Small intestine (tissue), 7 donors: ENCODE measurements at regions not wholly inside any gene's neighbourhood (a gene's known extent, or its start where the extent isn't known, plus 50 kb on each side); places are given as distances from the start of the nearest gene placed in this dataset.

Experiments
- DNase-seq, 2 donors: peaks; one replicate each; pipeline versions ENCODE4 v3.0.0 to v3.0.0-alpha.2; 2013
- FAIRE-seq: peaks from 2 replicates; lab custom pipeline; 2012; peaks lifted over from hg19 to GRCh38; lab: Jason Lieb, UNC
- H3K27ac ChIP-seq, 3 donors: one replicate each; pipeline ENCODE4 v1.5.1; 2013; ENCODE audit warnings: low read length in 2 of 3, mild to moderate bottlenecking in 2 of 3, control low read depth in 1 of 3, inconsistent platforms in 1 of 3, low read depth in 1 of 3, moderate library complexity in 1 of 3
- H3K27me3 ChIP-seq, 3 donors: one replicate each; pipeline ENCODE4 v1.6.1; 2013; ENCODE audit warnings: low read length in 3 of 3, inconsistent platforms in 1 of 3; ENCODE audit not compliant: control insufficient read depth in 3 of 3, insufficient read depth in 3 of 3
- H3K36me3 ChIP-seq, 3 donors: one replicate each; pipeline ENCODE4 v1.6.1; 2013; ENCODE audit warnings: low read length in 3 of 3, inconsistent platforms in 1 of 3, low read depth in 1 of 3, mild to moderate bottlenecking in 1 of 3, moderate library complexity in 1 of 3; ENCODE audit not compliant: control insufficient read depth in 3 of 3, insufficient read depth in 2 of 3
- H3K4me1 ChIP-seq, 3 donors: one replicate each; pipeline ENCODE4 v1.6.1; 2013; ENCODE audit warnings: low read length in 2 of 3, inconsistent platforms in 1 of 3, low read depth in 1 of 3, mild to moderate bottlenecking in 1 of 3, moderate library complexity in 1 of 3; ENCODE audit not compliant: control insufficient read depth in 3 of 3, insufficient read depth in 2 of 3
- H3K4me3 ChIP-seq, 3 donors: one replicate each; pipeline ENCODE4 v1.5.1; 2013; ENCODE audit warnings: low read length in 3 of 3, control low read depth in 1 of 3, inconsistent platforms in 1 of 3, low read depth in 1 of 3, mild to moderate bottlenecking in 1 of 3, moderate library complexity in 1 of 3
- H3K9me3 ChIP-seq, 2 donors: one replicate each; pipeline ENCODE4 v1.6.1; 2013; ENCODE audit warnings: low read depth in 1 of 2, low read length in 1 of 2; ENCODE audit not compliant: control insufficient read depth in 2 of 2, insufficient read depth in 1 of 2
- WGBS, 3 donors: extraction: QIAGEN DNeasy Blood & Tissue Kit; methylation state at CpG; one replicate each; pipeline ENCODE4 v1.1.7; 2013; 5-methylcytosine and 5-hydroxymethylcytosine counted together
- donor health status: healthy with polysubstance abuse.
- donor health status: control.
- donor health status: control.
- donor health status: Bipolar disorder and iron deficiency.
- donor health status: healthy.

- no peak for DNase-seq
- Histone ChIP-seq H3K27ac (no peak overlapping the region), H3K9me3 (no peaks in the 10 kb centered on the region), H3K4me3 (no peak overlapping the region), H3K36me3 (no peaks in the 10 kb centered on the region), H3K27me3 (peaks cover 0 to 2% (median 0%) of the 10 kb centered on the region in 3 donors), H3K4me1 (no peaks in the 10 kb centered on the region)
- FAIRE-seq, result no peak
- WGBS, 3 donors, result 89 to 96% (median 94%) methylated on average over 1 of the region's 1 CpG
Measured at GRCh38 chr1:55725378-55725777, 510.2 kb upstream of the USP24 start.

- Histone ChIP-seq H3K4me3 (no peak overlapping the region), H3K36me3 (no peaks in the 10 kb centered on the region), H3K9me3 (no peaks in the 10 kb centered on the region), H3K27ac (no peak overlapping the region), H3K4me1 (no peaks in the 10 kb centered on the region), H3K27me3 (peaks cover 0 to 2% (median 0%) of the 10 kb centered on the region in 3 donors)
- FAIRE-seq, result no peak
- no peak for DNase-seq
- 82 to 84% (median 83%) methylated on average over 7 of the region's 7 CpGs for WGBS, 3 donors
Measured at GRCh38 chr1:55724551-55725325, 509.6 kb upstream of the USP24 start.

GRCh38 chr1:55723001-55723400, 507.8 kb upstream of the USP24 start:
- Histone ChIP-seq H3K9me3 (no peaks in the 10 kb centered on the region), H3K36me3 (no peaks in the 10 kb centered on the region), H3K27ac (no peak overlapping the region), H3K4me1 (peaks cover 0 to 3% (median 0%) of the 10 kb centered on the region in 3 donors), H3K4me3 (no peak overlapping the region), H3K27me3 (peaks cover 0 to 2% (median 0%) of the 10 kb centered on the region in 3 donors)
- 73 to 82% (median 76%) methylated on average over 1 of the region's 1 CpG for WGBS, 3 donors
- DNase-seq (no peak), FAIRE-seq (no peak)

GRCh38 chr1:55720261-55720660, 505.1 kb upstream of the USP24 start:
- DNase-seq (peak in 1 of 2 donors; percentile 27), FAIRE-seq (no peak)
- Histone ChIP-seq H3K9me3 (no peaks in the 10 kb centered on the region), H3K4me3 (no peak overlapping the region), H3K36me3 (no peaks in the 10 kb centered on the region), H3K4me1 (peaks cover 0 to 3% (median 0%) of the 10 kb centered on the region in 3 donors), H3K27me3 (peaks cover 0 to 4% (median 0%) of the 10 kb centered on the region in 3 donors), H3K27ac (peak overlapping the region in 1 of 3 donors; percentile 37)
- 67 to 76% (median 70%) methylated on average over 3 of the region's 3 CpGs for WGBS, 3 donors

- H3K36me3 ChIP-seq, result no peaks in the 10 kb centered on the region
- peaks cover 0 to 3% (median 0%) of the 10 kb centered on the region in 3 donors for H3K4me1 ChIP-seq
- DNase-seq (peak; percentile 4 to 25), FAIRE-seq (no peak)
- peak overlapping the region in 1 of 3 donors; percentile 80 for H3K27ac ChIP-seq
- no peaks in the 10 kb centered on the region for H3K9me3 ChIP-seq
- H3K4me3 ChIP-seq, result no peak overlapping the region
- peaks cover 0 to 4% (median 0%) of the 10 kb centered on the region in 3 donors for H3K27me3 ChIP-seq
- 51 to 66% (median 58%) methylated on average over 7 of the region's 7 CpGs for WGBS, 3 donors
Measured at GRCh38 chr1:55718758-55719671, 503.9 kb upstream of the USP24 start.

- Histone ChIP-seq H3K4me3 (no peak overlapping the region), H3K27me3 (peaks cover 0 to 4% (median 0%) of the 10 kb centered on the region in 3 donors), H3K36me3 (no peaks in the 10 kb centered on the region), H3K27ac (no peak overlapping the region), H3K9me3 (no peaks in the 10 kb centered on the region), H3K4me1 (peaks cover 0 to 3% (median 0%) of the 10 kb centered on the region in 3 donors)
- no peak for FAIRE-seq
- 85 to 90% (median 89%) methylated on average over 3 of the region's 3 CpGs for WGBS, 3 donors
- DNase-seq, result no peak
Measured at GRCh38 chr1:55717111-55717510, 501.9 kb upstream of the USP24 start.

GRCh38 chr1:55716610-55717009, 501.4 kb upstream of the USP24 start:
- FAIRE-seq, result no peak
- Histone ChIP-seq H3K27me3 (peaks cover 0 to 2% (median 0%) of the 10 kb centered on the region in 3 donors), H3K4me3 (no peak overlapping the region), H3K4me1 (peaks cover 0 to 3% (median 0%) of the 10 kb centered on the region in 3 donors), H3K36me3 (no peaks in the 10 kb centered on the region), H3K9me3 (no peaks in the 10 kb centered on the region), H3K27ac (no peak overlapping the region)
- DNase-seq, result no peak
- 72 to 85% (median 83%) methylated on average over 1 of the region's 1 CpG for WGBS, 3 donors

- H3K4me1 ChIP-seq, result peaks cover 0 to 3% (median 0%) of the 10 kb centered on the region in 3 donors
- no peak overlapping the region for H3K27ac ChIP-seq
- DNase-seq, result no peak
- no peaks in the 10 kb centered on the region for H3K9me3 ChIP-seq
- FAIRE-seq, result no peak
- H3K36me3 ChIP-seq, result no peaks in the 10 kb centered on the region
- peaks cover 0 to 2% (median 0%) of the 10 kb centered on the region in 3 donors for H3K27me3 ChIP-seq
- WGBS, 3 donors, result 53 to 68% (median 63%) methylated on average over 2 of the region's 2 CpGs
- no peak overlapping the region for H3K4me3 ChIP-seq
Measured at GRCh38 chr1:55716151-55716550, 501.0 kb upstream of the USP24 start.
